ENCODE measurements at regions not wholly inside any gene's neighbourhood (a gene's known extent, or its start where the extent isn't known, plus 50 kb on each side); places are given as distances from the start of the nearest gene placed in this dataset.
A peak's percentile ranks its signal among the peaks of the same experiment; 100 is the strongest.

- H3K9ac ChIP-seq (ENCODE audit: insufficient read depth, low read depth, low read length): no peak overlapping the region
- TF ChIP-seq GATA4 (IDR thresholded peaks at IDR 0.05; ENCODE audit: borderline replicate concordance, low read depth): no peak
- TF ChIP-seq ZIK1 (CRISPR knock-in tag; IDR thresholded peaks at IDR 0.05; ENCODE audit: borderline replicate concordance, low read depth): no peak
- TF ChIP-seq HNF4A (CRISPR knock-in tag; IDR thresholded peaks at IDR 0.05): peak; percentile 82
- no peak for TF ChIP-seq ZBTB7A (CRISPR knock-in tag; IDR thresholded peaks at IDR 0.05)
- TF ChIP-seq HNF4G (IDR thresholded peaks at IDR 0.05; ENCODE audit: borderline replicate concordance, low read depth, low read length): peak; percentile 22; the same call in 1 of the 2 replicates
- no peak for TF ChIP-seq HNF4G (CRISPR knock-in tag; IDR thresholded peaks at IDR 0.05; ENCODE audit: borderline replicate concordance, low read depth)
- peak; percentile 38; the same call in 1 of the 2 replicates for TF ChIP-seq NCOR1 (IDR thresholded peaks at IDR 0.05; ENCODE audit: borderline replicate concordance, low read length)
- TF ChIP-seq NR2F1 (CRISPR knock-in tag; IDR thresholded peaks at IDR 0.05): no peak
- no peak for TF ChIP-seq BORCS8-MEF2B (CRISPR knock-in tag; IDR thresholded peaks at IDR 0.05)
- no peak for TF ChIP-seq HMG20B (CRISPR knock-in tag; conservative IDR thresholded peaks at IDR 0.05)
- TF ChIP-seq POGZ (CRISPR knock-in tag; IDR thresholded peaks at IDR 0.05): peak; percentile 34; the same call in 1 of the 2 replicates
- TF ChIP-seq ZBTB8A (CRISPR knock-in tag; IDR thresholded peaks at IDR 0.05; ENCODE audit: borderline replicate concordance, low read depth): no peak
- TF ChIP-seq KAT7 (CRISPR knock-in tag; IDR thresholded peaks at IDR 0.05; ENCODE audit: borderline replicate concordance): peak; percentile 51; the same call in 1 of the 2 replicates
- peak overlapping the region; percentile 67 for H2AFZ ChIP-seq (ENCODE audit: low read length)
- no peaks in the 10 kb centered on the region for H3K9me3 ChIP-seq (ENCODE audit: low read length)
- no peaks in the 10 kb centered on the region for H4K20me1 ChIP-seq (ENCODE audit: insufficient read depth, low read length)
- H3K4me3 ChIP-seq (replicated peaks in 1 of 3; ENCODE audit: insufficient read depth in 1 of 3, low read depth in 2 of 3, low read length in 3 of 3): no peak overlapping the region
- intact Hi-C loops (cut with micrococcal nuclease; ENCODE audit: unreplicated experiment) (loop anchor here (10.0 kb wide), 2 partner anchors 137 to 397 kb away; no protein-coding TSS in a partner anchor), in situ Hi-C loops (cut with HindIII; ENCODE audit: extremely low pct_ligation_motif_present, low pct_unique_long_range_greater_than_20kb) (loop anchor here (25.0 kb wide), 1 partner anchor 724 kb away; no protein-coding TSS in a partner anchor)
- ChIA-PET POLR2A (no interaction called here), CTCF (ENCODE audit: low intra/inter-chr PET ratio, low total read pairs) (no interaction called here)
- H3K27ac ChIP-seq (ENCODE audit: extremely low read length, insufficient read depth, low read length): no peak overlapping the region
- no peaks in the 10 kb centered on the region for H3K79me2 ChIP-seq (ENCODE audit: insufficient read depth, low read length)
- no TSS peak for BruUV-seq (replicated peaks)
- H3K4me2 ChIP-seq (ENCODE audit: low read depth, low read length): no peak overlapping the region
- DNase-seq (ENCODE audit: low spot score) (peak; percentile 16), FAIRE-seq (no peak), ATAC-seq (no peak; the same call in 2 of the 3 replicates)
- 72% methylated on average over 4 of the region's 4 CpGs for WGBS (ENCODE audit: low lambda C conversion rate)
- H3K36me3 ChIP-seq (replicated peaks in 1 of 2; ENCODE audit: control insufficient read depth in 1 of 2, insufficient read depth in 2 of 2, low read length in 2 of 2): no peaks in the 10 kb centered on the region
- H3K4me1 ChIP-seq (ENCODE audit: insufficient read depth, low read length): peaks cover 29% of the 10 kb centered on the region
- no peaks in the 10 kb centered on the region for H3K27me3 ChIP-seq (ENCODE audit: control insufficient read depth in 1 of 2, insufficient read depth in 2 of 2, low read length in 2 of 2)
Observed at GRCh38 chr2:226611196-226611943, 188.2 kb downstream of the IRS1 start.
